ENCODE measurements at regions not wholly inside any gene's neighbourhood (a gene's known extent, or its start where the extent isn't known, plus 50 kb on each side); places are given as distances from the start of the nearest gene placed in this dataset.
"Not testable (repeated sequence)": the region's sequence is repeated elsewhere in the genome, so short reads cannot be mapped to it uniquely, and the experiment has no call there.

- no peak for DNase-seq (ENCODE audit: low read depth)
Measured at GRCh38 chr12:93204896-93205295, 172.8 kb upstream of the NUDT4 start.

DNA sequence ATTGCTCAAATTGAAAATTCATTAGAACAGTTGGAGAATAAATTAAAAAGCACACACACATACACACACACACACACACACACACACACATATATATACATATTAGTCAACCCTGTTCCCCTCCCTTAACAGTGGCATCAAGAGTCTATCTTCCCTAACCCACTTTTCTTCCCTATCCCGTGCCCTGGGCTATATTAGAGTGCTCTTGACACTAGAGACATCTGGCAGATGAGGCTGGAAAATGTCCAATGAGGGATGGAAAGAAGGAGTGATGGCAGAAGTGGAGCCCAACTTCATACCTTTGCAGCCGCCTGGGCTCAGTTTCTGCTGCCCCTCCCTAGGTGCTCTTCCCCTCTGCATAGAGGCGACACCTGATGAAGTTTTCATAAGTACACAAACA lies 172.4 kb upstream of the NUDT4 start:
- DNase-seq (ENCODE audit: low read depth) = no peak

- no peak for DNase-seq (ENCODE audit: low read depth)
Measured at GRCh38 chr12:93208011-93208410, 169.7 kb upstream of the NUDT4 start.

- no peak for DNase-seq (ENCODE audit: low read depth)
Measured at GRCh38 chr12:93214523-93215289, 163.0 kb upstream of the NUDT4 start.

DNA sequence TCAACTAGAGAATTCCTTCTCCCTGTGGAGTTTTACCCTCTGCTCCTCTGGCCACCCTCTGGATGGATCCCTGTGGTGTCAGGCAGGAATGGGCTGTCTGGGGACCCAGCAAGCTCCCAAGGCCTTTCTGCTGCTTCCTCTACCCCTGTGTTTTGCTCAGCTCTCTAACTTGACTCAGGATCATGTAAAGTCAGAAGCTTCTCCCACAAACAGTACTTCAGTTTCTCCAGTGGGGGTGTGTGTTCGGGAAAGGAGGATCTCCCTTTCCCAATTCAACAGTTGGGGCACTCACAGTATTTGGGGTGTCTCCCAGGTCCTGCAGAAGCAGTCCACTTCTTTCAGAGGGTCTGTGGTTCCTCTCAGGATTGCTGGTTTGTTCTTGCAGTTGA lies 162.4 kb upstream of the NUDT4 start:
- no peak for DNase-seq (ENCODE audit: low read depth)

- no peak for DNase-seq (ENCODE audit: low read depth)
Measured at GRCh38 chr12:93219947-93220346, 157.8 kb upstream of the NUDT4 start.

DNA sequence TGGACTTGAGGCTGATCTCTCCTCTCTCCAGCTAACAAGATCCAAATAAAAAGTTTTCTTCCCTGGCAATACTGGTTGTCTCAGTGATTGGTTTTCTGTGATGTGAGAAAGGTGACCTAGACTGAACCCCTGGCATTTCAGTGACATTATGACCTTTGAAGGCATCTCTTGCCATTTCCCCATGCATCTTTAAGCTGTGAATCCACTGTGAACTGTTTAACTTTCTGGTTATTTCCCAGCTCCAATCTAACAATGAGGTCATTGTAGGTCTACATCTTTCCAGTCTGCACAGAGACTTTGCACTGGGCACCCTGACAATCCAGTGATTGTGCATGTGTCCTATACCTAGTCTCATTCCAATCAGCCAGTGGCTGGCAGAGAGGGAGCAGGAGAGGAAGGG lies 155.9 kb upstream of the NUDT4 start:
- no peak for DNase-seq (ENCODE audit: low read depth)

- no peak for DNase-seq (ENCODE audit: low read depth)
Measured at GRCh38 chr12:93223440-93224426, 154.0 kb upstream of the NUDT4 start.

DNA sequence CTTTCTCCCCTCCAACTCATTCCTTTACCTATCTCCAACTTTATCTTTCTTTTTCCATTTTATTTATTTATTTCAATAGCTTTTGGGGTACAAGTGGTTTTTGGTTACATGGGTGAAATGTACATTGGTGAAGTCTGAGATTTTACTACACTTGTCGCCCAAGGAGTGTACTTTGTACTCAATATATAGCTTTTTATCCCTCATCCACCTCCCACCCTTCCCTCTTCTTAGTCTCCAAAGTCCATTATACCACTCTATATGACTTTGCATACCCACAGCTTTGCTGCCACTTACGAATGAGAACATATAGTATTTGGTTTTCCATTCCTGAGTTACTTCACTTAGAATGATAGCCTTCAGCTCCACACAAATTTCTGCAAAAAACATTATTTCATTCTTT lies 152.6 kb upstream of the NUDT4 start:
- no peak for DNase-seq (ENCODE audit: low read depth)

DNA sequence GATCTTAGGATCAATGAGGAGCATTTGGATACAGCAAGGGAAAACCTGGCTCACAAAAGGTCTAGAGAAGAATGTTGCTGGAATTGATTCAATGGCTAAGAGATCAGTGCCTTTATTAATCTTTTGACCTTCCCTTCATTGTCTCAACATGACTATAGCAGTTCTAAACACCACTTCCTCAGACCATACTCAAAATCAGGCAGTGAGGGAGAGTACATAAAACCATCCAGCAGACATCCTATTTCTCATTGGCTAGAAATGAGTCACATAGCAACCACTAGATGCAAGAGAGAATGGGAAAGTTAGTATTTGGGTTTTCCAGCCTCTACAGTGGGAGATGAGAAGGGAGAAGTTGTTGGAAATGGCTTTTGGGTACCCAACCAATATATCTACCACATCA lies 151.4 kb upstream of the NUDT4 start:
- no peak for DNase-seq (ENCODE audit: low read depth)

DNA sequence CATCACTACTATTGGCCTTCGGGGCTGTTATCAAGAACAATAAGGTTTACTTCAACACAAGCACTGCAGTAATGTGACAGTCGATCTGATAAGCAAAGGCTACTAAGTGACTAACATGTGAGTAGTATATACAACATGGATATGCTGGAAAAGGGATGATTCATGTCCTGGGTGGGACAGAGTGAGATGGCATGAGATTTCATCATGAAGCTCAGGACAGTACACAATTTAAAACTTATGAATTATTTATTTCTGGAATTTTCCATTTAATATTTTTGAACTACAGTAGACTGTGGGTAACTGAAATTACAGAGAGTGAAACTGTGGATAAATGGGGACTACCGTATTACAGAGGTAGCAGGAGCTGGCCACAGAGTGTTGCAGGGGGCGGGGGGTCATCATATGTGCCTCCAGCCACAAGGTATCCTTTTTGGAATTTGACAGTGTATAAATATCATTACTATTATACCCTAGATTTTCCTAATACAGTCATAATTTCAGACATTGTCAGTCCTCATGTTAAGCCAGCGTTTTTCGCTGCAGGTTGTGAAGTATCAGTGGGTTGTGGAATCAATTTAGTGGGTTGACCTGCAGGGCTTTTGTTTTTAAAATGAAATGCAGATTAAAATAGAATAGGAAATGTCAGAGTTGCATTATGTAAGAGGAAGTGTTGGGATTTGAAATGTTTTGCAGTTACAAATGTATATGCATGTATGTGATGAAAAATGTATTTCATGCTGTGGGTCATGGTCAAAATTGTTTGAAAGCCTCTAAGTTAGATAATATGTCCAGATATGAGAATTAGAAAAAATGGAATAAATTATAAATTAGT lies 148.0 kb upstream of the NUDT4 start:
- no peak for DNase-seq (ENCODE audit: low read depth)

GRCh38 chr12:93230326-93230720 lies 147.4 kb upstream of the NUDT4 start:
- DNase-seq (ENCODE audit: low read depth) = no peak

- DNase-seq (ENCODE audit: low read depth) = no peak
Measured at GRCh38 chr12:93231938-93232337, 145.8 kb upstream of the NUDT4 start.

DNA sequence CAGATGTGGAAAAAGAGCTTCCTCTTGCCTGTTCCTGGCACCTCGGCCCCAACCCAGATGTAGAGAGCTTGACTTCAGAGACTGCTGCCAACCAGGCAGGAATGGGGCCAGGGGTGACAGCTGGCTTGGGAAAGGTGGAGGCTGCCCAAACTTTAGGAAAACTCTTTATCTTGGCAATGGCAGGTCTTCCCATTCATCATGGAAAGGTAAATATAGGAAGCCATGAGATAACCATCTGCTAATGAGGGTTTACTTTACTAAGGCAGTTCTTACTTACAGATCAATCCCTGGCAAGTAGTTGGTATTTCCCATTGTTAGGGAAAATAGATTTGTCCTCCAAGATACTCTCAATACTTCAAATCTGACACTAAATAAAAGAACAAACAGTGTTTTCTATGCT lies 143.1 kb upstream of the NUDT4 start:
- no peak for DNase-seq (ENCODE audit: low read depth)

GRCh38 chr12:93235881-93236280 lies 141.8 kb upstream of the NUDT4 start:
- no peak for DNase-seq (ENCODE audit: low read depth)

DNA sequence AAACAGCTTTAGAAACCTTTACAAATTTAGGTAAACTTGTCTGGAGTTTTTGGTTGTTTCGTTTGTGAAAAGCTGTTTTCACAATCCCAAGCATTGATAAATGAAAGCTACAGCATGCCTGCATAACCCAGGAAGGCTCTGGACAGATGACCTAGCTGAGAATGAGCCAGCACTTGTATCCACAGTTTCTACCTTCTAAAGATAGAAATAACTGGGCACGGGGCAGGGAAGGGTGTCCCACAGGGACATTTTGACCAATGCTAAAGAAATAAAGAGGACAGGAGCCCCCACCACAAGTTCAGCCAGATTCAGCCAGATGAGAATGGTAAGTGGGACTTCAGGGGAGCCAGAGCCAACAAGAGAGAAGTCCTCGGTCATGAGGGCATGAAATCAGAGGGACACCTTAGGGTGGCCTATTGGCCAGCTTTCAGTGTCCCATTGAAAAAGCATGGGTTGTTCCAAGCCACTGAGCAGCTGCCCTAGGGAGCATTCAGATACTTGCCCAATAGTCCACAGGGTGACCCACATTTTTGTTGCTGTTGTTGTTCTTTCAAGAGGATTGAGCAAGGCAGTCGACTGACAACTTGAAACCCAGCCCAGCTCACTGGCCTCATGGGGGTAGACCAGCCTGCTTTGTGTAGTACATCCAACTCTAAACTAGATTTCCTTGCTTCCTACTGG lies 140.3 kb upstream of the NUDT4 start:
- no peak for DNase-seq (ENCODE audit: low read depth)

GRCh38 chr12:93238512-93239262 lies 139.0 kb upstream of the NUDT4 start:
- DNase-seq (ENCODE audit: low read depth) = not testable (repeated sequence)

- DNase-seq (ENCODE audit: low read depth) = not testable (repeated sequence)
Measured at GRCh38 chr12:93239789-93240188, 137.9 kb upstream of the NUDT4 start.

DNA sequence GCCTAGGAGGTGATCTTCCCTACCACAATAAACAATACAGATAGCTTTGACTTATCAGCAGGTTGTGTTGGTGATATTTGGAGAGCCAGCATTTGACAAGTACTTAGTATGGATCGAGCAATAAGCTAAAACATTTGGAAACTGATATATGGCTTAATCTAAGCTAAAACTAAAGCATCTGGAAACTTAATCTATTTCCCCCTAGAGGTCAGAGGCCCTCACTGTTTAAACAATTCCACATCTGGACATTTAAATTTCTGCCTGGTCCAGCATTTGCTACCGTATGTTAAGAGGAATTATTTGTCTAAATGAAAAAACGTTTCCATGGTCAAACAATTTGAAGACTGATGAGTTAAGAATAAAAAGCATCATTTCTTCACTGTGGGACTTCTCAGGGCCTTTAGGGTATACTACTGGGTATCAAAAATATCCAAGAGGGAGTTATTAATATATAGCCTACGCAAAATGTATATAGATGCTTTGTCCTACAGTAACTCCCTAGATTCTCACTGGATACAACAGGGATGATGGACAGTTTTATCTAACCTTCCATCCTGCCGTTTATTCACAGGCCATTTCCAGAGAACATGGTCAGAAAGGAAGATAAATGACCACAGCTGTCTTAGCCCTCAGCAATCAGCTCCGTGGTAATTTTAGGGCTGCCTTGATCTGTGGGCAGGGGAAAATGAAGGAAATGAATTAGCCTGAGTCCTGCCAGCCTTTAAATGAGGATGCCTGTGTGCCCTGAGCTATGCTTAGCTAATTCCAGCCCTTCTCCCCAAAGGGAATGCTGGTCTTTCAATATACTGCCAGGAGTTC lies 135.4 kb upstream of the NUDT4 start:
- DNase-seq (ENCODE audit: low read depth) = no peak

DNA sequence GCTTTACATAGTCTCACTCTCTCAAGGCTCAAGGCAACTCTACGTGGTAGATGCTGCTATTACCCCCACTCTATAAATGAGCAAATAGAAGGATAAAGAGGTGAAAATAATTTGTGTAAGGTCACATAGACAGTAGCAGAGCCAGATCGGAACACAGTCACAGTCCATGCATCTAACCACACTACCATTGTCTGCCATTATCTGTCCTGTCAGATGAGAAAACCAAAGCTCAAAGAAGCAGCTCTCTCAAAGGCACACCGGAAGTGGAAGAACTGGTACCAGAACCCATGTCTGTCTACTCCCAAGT lies 134.4 kb upstream of the NUDT4 start:
- DNase-seq (ENCODE audit: low read depth) = no peak
